PC-9 (cell line): ENCODE measurements at regions not wholly inside any gene's neighbourhood (a gene's known extent, or its start where the extent isn't known, plus 50 kb on each side); places are given as distances from the start of the nearest gene placed in this dataset.

Experiments
- EZH2 ChIP-seq: fragments of 200-600 bp; sonication (generic); IDR thresholded peaks from 2 replicates; pipeline ENCODE4 v1.8.0; 2017; ENCODE audit warnings: antibody characterized with exemption, low read depth
- TF ChIP-seq, protein P1 (sequence below): fragments of 200-600 bp; sonication (generic); conservative IDR thresholded peaks from 2 replicates; pipeline ENCODE4 v1.6.1; 2017; ENCODE audit warnings: mixed run types, antibody characterized with exemption, mild to moderate bottlenecking, moderate library complexity

DNA sequence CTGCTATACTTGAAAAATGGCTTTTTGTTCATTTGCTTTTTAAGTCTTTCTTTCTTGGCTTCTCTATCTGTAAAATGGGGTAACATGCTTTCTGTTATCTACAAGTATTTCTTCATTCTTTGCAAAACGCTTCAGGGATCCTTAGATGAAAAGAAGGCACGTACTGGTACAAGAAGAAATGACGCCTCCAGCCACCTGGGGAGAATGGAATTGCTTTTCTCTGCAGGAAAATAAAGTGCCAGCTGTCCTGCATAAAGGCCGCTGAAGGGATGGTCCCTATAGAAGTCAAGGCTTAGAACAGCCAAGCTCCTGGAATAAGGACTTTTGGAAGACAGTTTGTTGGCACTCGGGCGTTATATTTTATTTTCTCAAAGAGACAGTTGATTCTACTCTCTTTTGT, 210.8 kb upstream of the RASGEF1B start:
- TF ChIP-seq, protein P1, sequence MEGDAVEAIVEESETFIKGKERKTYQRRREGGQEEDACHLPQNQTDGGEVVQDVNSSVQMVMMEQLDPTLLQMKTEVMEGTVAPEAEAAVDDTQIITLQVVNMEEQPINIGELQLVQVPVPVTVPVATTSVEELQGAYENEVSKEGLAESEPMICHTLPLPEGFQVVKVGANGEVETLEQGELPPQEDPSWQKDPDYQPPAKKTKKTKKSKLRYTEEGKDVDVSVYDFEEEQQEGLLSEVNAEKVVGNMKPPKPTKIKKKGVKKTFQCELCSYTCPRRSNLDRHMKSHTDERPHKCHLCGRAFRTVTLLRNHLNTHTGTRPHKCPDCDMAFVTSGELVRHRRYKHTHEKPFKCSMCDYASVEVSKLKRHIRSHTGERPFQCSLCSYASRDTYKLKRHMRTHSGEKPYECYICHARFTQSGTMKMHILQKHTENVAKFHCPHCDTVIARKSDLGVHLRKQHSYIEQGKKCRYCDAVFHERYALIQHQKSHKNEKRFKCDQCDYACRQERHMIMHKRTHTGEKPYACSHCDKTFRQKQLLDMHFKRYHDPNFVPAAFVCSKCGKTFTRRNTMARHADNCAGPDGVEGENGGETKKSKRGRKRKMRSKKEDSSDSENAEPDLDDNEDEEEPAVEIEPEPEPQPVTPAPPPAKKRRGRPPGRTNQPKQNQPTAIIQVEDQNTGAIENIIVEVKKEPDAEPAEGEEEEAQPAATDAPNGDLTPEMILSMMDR, result no peak
- TF ChIP-seq EZH2, result no peak
